HG02870 (cell line): ENCODE measurements at regions not wholly inside any gene's neighbourhood (a gene's known extent, or its start where the extent isn't known, plus 50 kb on each side); places are given as distances from the start of the nearest gene placed in this dataset.

Source experiments
- ATAC-seq: cut with Tn5 transposase; IDR thresholded peaks from one replicate; pipeline ENCODE4 v1.9.1; 2021; ENCODE audit warnings: mild to moderate bottlenecking, moderate library complexity; ENCODE audit not compliant: unreplicated experiment

GRCh38 chr5:32504329-32504988 lies 59.9 kb upstream of the ZFR start:
- ATAC-seq = no peak

- no peak for ATAC-seq
Observed at GRCh38 chr5:32503261-32503660, 58.7 kb upstream of the ZFR start.

- no peak for ATAC-seq
Observed at GRCh38 chr5:32501071-32502002, 56.8 kb upstream of the ZFR start.

- ATAC-seq = no peak
Observed at GRCh38 chr5:32500181-32500580, 55.6 kb upstream of the ZFR start.

GRCh38 chr5:32499261-32499660 lies 54.7 kb upstream of the ZFR start:
- no peak for ATAC-seq

- ATAC-seq = no peak
Observed at GRCh38 chr5:32498484-32498883, 53.9 kb upstream of the ZFR start.

- no peak for ATAC-seq
Observed at GRCh38 chr5:32496104-32496503, 51.6 kb upstream of the ZFR start.

GRCh38 chr5:32494827-32495226 lies 50.3 kb upstream of the ZFR start:
- no peak for ATAC-seq
